GM12878 (cell line): ENCODE measurements at regions not wholly inside any gene's neighbourhood (a gene's known extent, or its start where the extent isn't known, plus 50 kb on each side); places are given as distances from the start of the nearest gene placed in this dataset.

Experiments used
- ATAC-seq: fragments of 200-7000 bp; cut with Tn5 transposase; 3 replicates; pipeline ENCODE4 v1.9.1; 2020; ENCODE audit warnings: mild to moderate bottlenecking, moderate library complexity
- BruUV-seq: library from RNA; stranded (reverse); fragments of 400-500 nt; replicated peaks from 2 replicates; lab custom pipeline; 2021; lab: Mats Ljungman, UMichigan
- CTCF ChIA-PET: fragments of 300-600 bp; sonication (Branson Sonifier 250); formaldehyde crosslinking; extraction: SDS; loops from one replicate; lab custom pipeline; 2021; ENCODE audit warnings: inconsistent platforms; lab: Yijun Ruan, JAX
- POLR2A ChIA-PET: fragments of 350-600 bp; formaldehyde crosslinking; extraction: SDS; loops from one replicate; lab custom pipeline; 2021; ENCODE audit warnings: inconsistent platforms; lab: Charles Lee
- RAD21 ChIA-PET: fragments of 300-600 bp; sonication (Branson Sonifier 250); formaldehyde crosslinking; loops from one replicate; lab custom pipeline; 2023; ENCODE audit warnings: antibody characterized with exemption; ENCODE audit not compliant: unreplicated experiment; lab: Charles Lee
- SMC1A ChIA-PET: fragments of 300-600 bp; sonication (Branson Sonifier 250); formaldehyde crosslinking; loops from one replicate; lab custom pipeline; 2023; ENCODE audit not compliant: unreplicated experiment, uncharacterized antibody; lab: Charles Lee
- DNase-seq: peaks from one replicate; pipeline ENCODE4 v3.0.0-alpha.2; 2011; ENCODE audit warnings: low read depth, low spot score
- FAIRE-seq: peaks from 3 replicates; lab custom pipeline; 2011; peaks lifted over from hg19 to GRCh38; lab: Jason Lieb, UNC
- H2AFZ ChIP-seq: 2 replicates; pipeline ENCODE4 v1.6.0; 2011; ENCODE audit warnings: low read depth, low read length, control low read depth; ENCODE audit not compliant: control insufficient read depth
- H3K27ac ChIP-seq: 2 replicates; pipeline ENCODE4 v1.5.1; 2011; ENCODE audit warnings: control low read depth; ENCODE audit not compliant: control insufficient read depth, insufficient read depth
- H3K27me3 ChIP-seq, 2 experiments: replicated peaks in 1 of 2; 2 replicates each; pipeline versions ENCODE4 v1.6.0 to v1.6.1; 2011; ENCODE audit warnings: low read length in 1 of 2; ENCODE audit not compliant: control insufficient read depth in 2 of 2, insufficient read depth in 2 of 2
- H3K36me3 ChIP-seq, 2 experiments: 2 replicates each; pipeline ENCODE4 v1.5.1; 2011; ENCODE audit warnings: low read length in 1 of 2; ENCODE audit not compliant: control insufficient read depth in 2 of 2, insufficient read depth in 2 of 2
- H3K4me1 ChIP-seq: 2 replicates; pipeline ENCODE4 v1.6.1; 2011; ENCODE audit warnings: mild to moderate bottlenecking, low read length, moderate library complexity, mixed read lengths; ENCODE audit not compliant: control insufficient read depth, insufficient read depth
- H3K4me2 ChIP-seq: 2 replicates; pipeline ENCODE4 v1.6.0; 2011; ENCODE audit warnings: control low read depth; ENCODE audit not compliant: control insufficient read depth, insufficient read depth
- H3K4me3 ChIP-seq: fragments of 200-600 bp; sonication (generic); 2 replicates; pipeline ENCODE4 v1.5.1; 2016
- H3K79me2 ChIP-seq: 2 replicates; pipeline ENCODE4 v1.6.0; 2011; ENCODE audit warnings: low read length; ENCODE audit not compliant: control insufficient read depth, insufficient read depth
- H3K9ac ChIP-seq: 2 replicates; pipeline ENCODE4 v1.8.0; 2011; ENCODE audit warnings: low read length, control low read depth, mixed read lengths; ENCODE audit not compliant: control insufficient read depth, insufficient read depth
- H3K9me3 ChIP-seq: replicated peaks from 3 replicates; pipeline ENCODE4 v1.5.1; 2011; ENCODE audit warnings: mild to moderate bottlenecking, low read length; ENCODE audit not compliant: control insufficient read depth, insufficient read depth
- H4K20me1 ChIP-seq: 2 replicates; pipeline ENCODE4 v1.6.0; 2011; ENCODE audit not compliant: control insufficient read depth, insufficient read depth
- ATF7 ChIP-seq: fragments of 450-650 bp; IDR thresholded peaks from 2 replicates; pipeline ENCODE4 v1.6.1; 2016; ENCODE audit warnings: low read depth, mild to moderate bottlenecking
- BACH1 ChIP-seq: fragments of 450-650 bp; IDR thresholded peaks from 2 replicates; pipeline ENCODE4 v1.6.1; 2017; ENCODE audit warnings: mild to moderate bottlenecking, borderline replicate concordance
- EED ChIP-seq: sonication (generic); IDR thresholded peaks from 2 replicates; pipeline ENCODE4 v1.6.1; 2016; ENCODE audit warnings: antibody characterized with exemption, low read depth
- FOS ChIP-seq: IDR thresholded peaks from 3 replicates; pipeline ENCODE4 v1.6.1; 2011; ENCODE audit warnings: borderline replicate concordance; ENCODE audit not compliant: insufficient read length; ENCODE audit errors: extremely low read depth
- GABPA ChIP-seq: IDR thresholded peaks from 2 replicates; pipeline ENCODE4 v1.6.1; 2014; ENCODE audit warnings: antibody characterized with exemption, low read depth, mild to moderate bottlenecking, inconsistent platforms
- HDAC6 ChIP-seq: fragments of 200-600 bp; sonication (generic); IDR thresholded peaks from one replicate; pipeline ENCODE4 v1.8.0; 2017; ENCODE audit warnings: antibody characterized with exemption; ENCODE audit not compliant: unreplicated experiment
- MTA2 ChIP-seq: fragments of 450-650 bp; IDR thresholded peaks from 2 replicates; pipeline ENCODE4 v1.6.1; 2016; ENCODE audit warnings: low read depth, mild to moderate bottlenecking, moderate library complexity
- NFIC ChIP-seq: IDR thresholded peaks from 2 replicates; pipeline ENCODE4 v1.6.1; 2012; ENCODE audit warnings: low read depth, mild to moderate bottlenecking, inconsistent platforms, low read length, moderate library complexity
- NFXL1 ChIP-seq: fragments of 450-650 bp; IDR thresholded peaks from 2 replicates; pipeline ENCODE4 v1.6.1; 2017; ENCODE audit warnings: antibody characterized with exemption, mild to moderate bottlenecking, borderline replicate concordance
- POLR2A ChIP-seq: IDR thresholded peaks from 2 replicates; pipeline ENCODE4 v1.6.1; 2011; ENCODE audit warnings: low read depth, mild to moderate bottlenecking, low read length
- RELA ChIP-seq: fragments of 450-650 bp; IDR thresholded peaks from 2 replicates; pipeline ENCODE4 v1.8.0; 2014; ENCODE audit warnings: borderline replicate concordance; ENCODE audit not compliant: partially characterized antibody
- RELB ChIP-seq: fragments of 450-650 bp; IDR thresholded peaks from 2 replicates; pipeline ENCODE4 v1.6.1; 2017; ENCODE audit warnings: low read depth, mild to moderate bottlenecking, moderate library complexity
- SMC3 ChIP-seq: IDR thresholded peaks from 2 replicates; pipeline ENCODE4 v1.6.1; 2011; ENCODE audit warnings: low read length, improper control_type of control experiment, borderline replicate concordance
- ZNF207 ChIP-seq: fragments of 450-650 bp; IDR thresholded peaks from 2 replicates; pipeline ENCODE4 v1.6.1; 2014; ENCODE audit warnings: antibody characterized with exemption, mild to moderate bottlenecking, borderline replicate concordance
- in situ Hi-C: fragments of 300-500 bp; cut with MboI; formaldehyde crosslinking; loops from 9 replicates; pipeline ENCODE4 v1.14.3; 2018; ENCODE audit warnings: mixed read lengths
- intact Hi-C: fragments of 100-400 bp; cut with micrococcal nuclease; formaldehyde crosslinking; loops from one replicate; pipeline ENCODE4 v1.14.2; 2022; ENCODE audit not compliant: unreplicated experiment
- TF ChIP-seq, protein P1 (sequence below): IDR thresholded peaks from 2 replicates; pipeline ENCODE4 v1.6.1; 2012; ENCODE audit warnings: low read depth, low read length, improper control_type of control experiment
- TF ChIP-seq, protein P2 (sequence below): IDR thresholded peaks from 2 replicates; pipeline ENCODE4 v1.6.1; 2011; ENCODE audit warnings: low read depth, low read length, improper control_type of control experiment, borderline replicate concordance
- TF ChIP-seq, protein P3 (sequence below): fragments of 450-650 bp; formaldehyde crosslinking; IDR thresholded peaks from 2 replicates; pipeline ENCODE4 v1.4.0; 2020; ENCODE audit warnings: mild to moderate bottlenecking, moderate library complexity

DNA sequence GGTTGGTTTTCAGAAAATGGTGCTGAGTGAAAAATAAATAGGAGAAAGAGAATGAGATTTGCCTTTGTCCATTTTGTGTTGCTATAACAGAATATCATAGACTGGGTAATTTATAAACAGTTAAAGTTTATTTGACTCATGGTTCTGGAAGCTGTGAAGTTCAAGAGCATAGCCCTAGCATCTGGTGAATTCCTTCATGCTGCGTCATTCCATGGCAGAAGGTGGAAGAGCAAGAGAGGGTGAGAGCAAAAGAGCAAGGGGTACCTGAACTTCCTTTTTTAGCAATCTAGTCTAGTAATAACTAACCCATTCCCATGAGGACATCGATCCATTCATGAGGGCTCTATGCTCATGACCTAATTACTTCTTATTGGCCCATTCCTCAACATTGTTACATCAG is 209.1 kb upstream of the ZP4 start (continued):
- TF ChIP-seq FOS (no peak), SMC3 (no peak)
- TF ChIP-seq, all 136 proteins: peak for 0

DNA sequence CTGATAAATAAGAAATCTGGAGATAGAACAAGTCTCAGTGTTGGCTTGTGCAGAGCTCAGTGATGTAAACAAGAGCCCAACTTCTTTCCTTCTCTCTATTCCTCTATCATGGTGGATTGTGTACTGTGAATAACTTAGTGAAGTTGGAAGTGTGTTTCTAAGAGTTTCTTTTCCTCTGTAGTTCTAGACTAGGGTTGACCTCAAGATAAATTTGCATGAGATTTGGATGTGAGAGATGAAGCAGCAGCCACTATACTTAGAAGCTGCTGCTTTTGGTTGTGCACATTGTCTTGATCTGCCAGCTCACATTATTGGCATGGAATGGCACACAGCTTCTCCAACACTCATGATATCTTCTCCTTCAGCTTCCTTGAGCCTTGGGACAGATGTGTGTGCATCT is 198.9 kb upstream of the ZP4 start:
- H4K20me1 ChIP-seq: no peaks in the 10 kb centered on the region
- no peak overlapping the region for H3K27ac ChIP-seq
- ChIA-PET RAD21 (interaction anchor here (1.7 to 1.8 kb wide), 2 partner anchors 27 to 47 kb away, joined by 5 to 6 read pairs; no protein-coding TSS in a partner anchor), POLR2A (no interaction called here), SMC1A (interaction anchor here (0.7 to 1.9 kb wide), 7 partner anchors 17 to 136 kb away, joined by 3 to 8 read pairs (median 4); no protein-coding TSS in a partner anchor), CTCF (interaction anchor here (0.9 to 1.7 kb wide), 5 partner anchors 8 to 98 kb away, joined by 3 to 4 read pairs (median 4); no protein-coding TSS in a partner anchor)
- no peaks in the 10 kb centered on the region for H3K36me3 ChIP-seq
- no peak for DNase-seq
- no peak overlapping the region for H3K4me3 ChIP-seq
- no peak for FAIRE-seq
- no peaks in the 10 kb centered on the region for H3K27me3 ChIP-seq
- no peaks in the 10 kb centered on the region for H3K4me1 ChIP-seq
- no TSS peak for BruUV-seq
- H2AFZ ChIP-seq: no peak overlapping the region
- no peak overlapping the region for H3K4me2 ChIP-seq
- H3K9ac ChIP-seq: no peak overlapping the region
- ATAC-seq: peak; percentile 47
- no peaks in the 10 kb centered on the region; the same call in 2 of the 3 replicates for H3K9me3 ChIP-seq
- H3K79me2 ChIP-seq: no peaks in the 10 kb centered on the region
- intact Hi-C loops: no loop called here
- in situ Hi-C loops: no loop called here
- TF ChIP-seq POLR2A (no peak), ATF7 (no peak), EED (no peak), ZNF207 (no peak), MTA2 (no peak), RELA (no peak), NFIC (no peak), NFXL1 (no peak), GABPA (no peak), BACH1 (no peak), RELB (no peak), HDAC6 (no peak)
- TF ChIP-seq, protein P1, sequence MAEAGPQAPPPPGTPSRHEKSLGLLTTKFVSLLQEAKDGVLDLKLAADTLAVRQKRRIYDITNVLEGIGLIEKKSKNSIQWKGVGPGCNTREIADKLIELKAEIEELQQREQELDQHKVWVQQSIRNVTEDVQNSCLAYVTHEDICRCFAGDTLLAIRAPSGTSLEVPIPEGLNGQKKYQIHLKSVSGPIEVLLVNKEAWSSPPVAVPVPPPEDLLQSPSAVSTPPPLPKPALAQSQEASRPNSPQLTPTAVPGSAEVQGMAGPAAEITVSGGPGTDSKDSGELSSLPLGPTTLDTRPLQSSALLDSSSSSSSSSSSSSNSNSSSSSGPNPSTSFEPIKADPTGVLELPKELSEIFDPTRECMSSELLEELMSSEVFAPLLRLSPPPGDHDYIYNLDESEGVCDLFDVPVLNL: no peak
- TF ChIP-seq, protein P2, sequence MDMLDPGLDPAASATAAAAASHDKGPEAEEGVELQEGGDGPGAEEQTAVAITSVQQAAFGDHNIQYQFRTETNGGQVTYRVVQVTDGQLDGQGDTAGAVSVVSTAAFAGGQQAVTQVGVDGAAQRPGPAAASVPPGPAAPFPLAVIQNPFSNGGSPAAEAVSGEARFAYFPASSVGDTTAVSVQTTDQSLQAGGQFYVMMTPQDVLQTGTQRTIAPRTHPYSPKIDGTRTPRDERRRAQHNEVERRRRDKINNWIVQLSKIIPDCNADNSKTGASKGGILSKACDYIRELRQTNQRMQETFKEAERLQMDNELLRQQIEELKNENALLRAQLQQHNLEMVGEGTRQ: no peak
- TF ChIP-seq, protein P3, sequence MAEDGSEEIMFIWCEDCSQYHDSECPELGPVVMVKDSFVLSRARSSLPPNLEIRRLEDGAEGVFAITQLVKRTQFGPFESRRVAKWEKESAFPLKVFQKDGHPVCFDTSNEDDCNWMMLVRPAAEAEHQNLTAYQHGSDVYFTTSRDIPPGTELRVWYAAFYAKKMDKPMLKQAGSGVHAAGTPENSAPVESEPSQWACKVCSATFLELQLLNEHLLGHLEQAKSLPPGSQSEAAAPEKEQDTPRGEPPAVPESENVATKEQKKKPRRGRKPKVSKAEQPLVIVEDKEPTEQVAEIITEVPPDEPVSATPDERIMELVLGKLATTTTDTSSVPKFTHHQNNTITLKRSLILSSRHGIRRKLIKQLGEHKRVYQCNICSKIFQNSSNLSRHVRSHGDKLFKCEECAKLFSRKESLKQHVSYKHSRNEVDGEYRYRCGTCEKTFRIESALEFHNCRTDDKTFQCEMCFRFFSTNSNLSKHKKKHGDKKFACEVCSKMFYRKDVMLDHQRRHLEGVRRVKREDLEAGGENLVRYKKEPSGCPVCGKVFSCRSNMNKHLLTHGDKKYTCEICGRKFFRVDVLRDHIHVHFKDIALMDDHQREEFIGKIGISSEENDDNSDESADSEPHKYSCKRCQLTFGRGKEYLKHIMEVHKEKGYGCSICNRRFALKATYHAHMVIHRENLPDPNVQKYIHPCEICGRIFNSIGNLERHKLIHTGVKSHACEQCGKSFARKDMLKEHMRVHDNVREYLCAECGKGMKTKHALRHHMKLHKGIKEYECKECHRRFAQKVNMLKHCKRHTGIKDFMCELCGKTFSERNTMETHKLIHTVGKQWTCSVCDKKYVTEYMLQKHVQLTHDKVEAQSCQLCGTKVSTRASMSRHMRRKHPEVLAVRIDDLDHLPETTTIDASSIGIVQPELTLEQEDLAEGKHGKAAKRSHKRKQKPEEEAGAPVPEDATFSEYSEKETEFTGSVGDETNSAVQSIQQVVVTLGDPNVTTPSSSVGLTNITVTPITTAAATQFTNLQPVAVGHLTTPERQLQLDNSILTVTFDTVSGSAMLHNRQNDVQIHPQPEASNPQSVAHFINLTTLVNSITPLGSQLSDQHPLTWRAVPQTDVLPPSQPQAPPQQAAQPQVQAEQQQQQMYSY (CRISPR knock-in tag): no peak
